ENCODE measurements at regions not wholly inside any gene's neighbourhood (a gene's known extent, or its start where the extent isn't known, plus 50 kb on each side); places are given as distances from the start of the nearest gene placed in this dataset.

DNA sequence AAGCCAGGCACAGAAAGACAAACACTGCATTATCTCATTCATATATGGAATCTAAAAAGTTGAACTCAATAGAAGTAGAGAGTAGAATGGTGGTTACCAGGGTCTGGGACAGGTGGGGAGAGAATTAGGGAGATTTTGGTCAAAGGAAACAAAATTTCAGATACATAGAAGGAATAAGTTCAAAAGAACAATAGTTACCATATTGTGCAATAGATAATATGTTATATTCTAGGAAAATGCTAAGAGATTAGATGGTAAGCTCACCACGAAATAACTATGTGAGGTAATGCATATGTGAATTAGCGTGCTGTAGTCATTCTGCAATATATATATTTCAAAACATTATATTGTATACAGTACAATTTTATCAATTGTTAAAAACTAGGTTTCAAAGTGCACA is 442.5 kb downstream of the KCNH5 start:
- no peak for DNase-seq

DNA sequence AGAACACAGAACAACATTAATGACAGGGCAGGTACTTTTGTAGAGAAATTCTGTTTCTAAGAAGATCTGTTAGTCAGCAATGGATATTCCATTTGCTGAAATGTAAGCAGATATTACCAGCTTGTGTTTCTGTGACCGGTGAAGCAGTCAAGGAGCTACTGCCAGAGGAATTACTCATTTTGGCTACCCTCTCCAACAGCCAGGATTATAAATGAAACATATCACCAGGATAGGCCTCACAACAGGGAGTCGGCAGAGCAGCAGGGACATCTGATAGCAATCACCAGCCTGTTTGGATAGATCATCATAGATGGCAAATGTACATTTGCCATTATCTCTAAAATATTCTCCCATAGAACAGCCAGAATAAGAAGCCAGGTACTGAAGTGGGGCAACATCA is 440.7 kb downstream of the KCNH5 start:
- no peak for DNase-seq

DNA sequence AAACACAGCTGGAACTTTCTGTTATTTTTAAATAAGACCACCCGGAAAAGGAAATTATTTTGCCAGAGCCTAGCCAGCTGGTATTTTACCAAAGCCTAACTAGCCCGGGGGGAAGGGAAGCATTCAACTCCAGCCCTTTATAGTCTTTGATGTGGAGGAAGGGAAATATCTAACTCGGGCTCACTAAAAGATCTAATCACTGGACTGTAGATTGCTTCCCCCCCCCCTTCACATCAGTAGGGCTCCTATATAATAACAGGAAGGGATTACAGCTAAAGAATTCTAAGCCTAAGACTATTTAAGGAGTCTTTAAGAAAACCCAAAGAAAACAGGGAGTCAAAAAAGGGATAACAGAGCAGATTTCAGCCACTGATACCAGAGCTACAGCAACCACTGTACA is 431.1 kb downstream of the KCNH5 start:
- no peak for DNase-seq

DNA sequence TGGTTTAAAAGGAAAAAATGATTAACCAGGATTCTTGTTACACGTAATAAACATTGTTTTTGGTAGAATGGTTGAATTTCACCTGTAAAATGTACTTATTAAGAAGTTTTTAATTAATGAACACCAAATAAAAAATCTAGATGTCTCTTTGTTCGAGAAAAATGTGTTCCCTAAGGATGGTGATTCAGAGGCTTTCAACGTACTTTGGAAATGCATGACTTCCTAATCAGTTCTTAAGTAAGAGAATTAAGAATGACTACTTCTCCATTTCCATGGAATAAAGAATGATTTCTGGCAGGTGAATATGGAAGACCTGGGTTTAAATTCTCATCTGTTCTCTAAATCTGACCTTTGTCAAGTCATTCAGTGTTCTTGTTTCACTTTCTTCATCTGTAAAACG is 428.6 kb downstream of the KCNH5 start:
- DNase-seq, result no peak

DNA sequence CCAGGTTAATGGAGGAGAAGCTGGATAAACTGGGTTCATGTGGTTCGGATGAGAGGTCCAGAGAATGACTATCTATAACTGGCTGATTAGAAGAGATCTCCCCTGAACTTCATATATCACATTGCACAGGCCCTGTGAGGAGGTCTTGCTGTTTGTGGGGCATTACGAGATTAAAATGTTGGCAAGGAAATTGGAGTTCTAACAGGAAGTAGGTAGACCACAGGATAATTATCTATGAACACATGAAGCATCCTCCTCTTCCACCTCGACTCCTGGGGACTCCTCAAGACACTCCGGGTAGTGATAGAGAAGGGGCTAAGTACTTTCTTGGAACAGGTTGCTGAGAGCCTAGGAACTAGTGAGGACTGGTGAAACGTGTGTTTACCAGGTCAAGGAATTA is 418.8 kb downstream of the KCNH5 start:
- no peak for DNase-seq

DNA sequence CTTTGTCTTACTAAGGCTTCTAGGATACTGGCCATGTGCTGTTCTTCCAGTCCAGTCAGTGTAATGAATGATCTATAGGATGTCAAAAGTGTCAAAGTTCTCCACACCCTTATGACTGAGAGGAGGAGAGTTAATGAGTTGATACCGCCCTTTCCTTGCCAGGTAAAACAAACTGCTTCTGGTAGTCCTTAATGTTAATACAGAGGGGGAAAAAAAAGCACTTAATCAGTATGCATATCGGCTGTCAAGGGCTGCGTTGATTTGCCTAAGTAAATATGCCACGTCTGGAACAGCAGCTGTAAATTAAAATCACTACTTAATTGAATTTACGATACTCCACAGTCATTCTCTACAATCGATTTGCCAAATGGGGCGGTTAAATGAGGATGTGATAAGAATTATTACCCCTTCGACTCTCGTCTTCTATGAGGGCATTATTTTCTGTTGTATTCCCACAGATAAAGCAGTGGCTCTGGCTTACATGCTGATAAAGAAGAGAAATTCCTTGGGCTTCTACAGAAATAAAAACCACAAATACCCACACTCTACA is 416.0 kb downstream of the KCNH5 start:
- no peak for DNase-seq

DNA sequence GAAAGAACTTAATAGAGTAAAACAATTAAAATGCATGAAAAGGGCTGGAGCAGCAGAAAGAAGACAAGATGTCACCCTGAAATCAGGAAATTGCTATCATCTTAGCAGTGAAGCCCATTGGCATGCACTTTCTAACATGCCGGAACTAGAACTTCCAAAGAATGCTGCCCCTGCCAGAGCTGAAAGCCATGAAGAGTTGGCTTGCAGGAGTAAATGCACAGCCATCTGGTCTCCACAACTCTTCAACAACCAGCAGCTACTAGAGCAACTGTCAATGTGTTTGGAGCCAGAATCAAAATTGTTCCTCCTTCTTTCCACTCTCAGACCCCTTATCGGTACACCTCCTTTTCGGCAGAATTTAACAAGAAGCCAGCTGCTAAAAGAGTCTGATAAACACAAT is 414.1 kb downstream of the KCNH5 start:
- DNase-seq, result no peak

DNA sequence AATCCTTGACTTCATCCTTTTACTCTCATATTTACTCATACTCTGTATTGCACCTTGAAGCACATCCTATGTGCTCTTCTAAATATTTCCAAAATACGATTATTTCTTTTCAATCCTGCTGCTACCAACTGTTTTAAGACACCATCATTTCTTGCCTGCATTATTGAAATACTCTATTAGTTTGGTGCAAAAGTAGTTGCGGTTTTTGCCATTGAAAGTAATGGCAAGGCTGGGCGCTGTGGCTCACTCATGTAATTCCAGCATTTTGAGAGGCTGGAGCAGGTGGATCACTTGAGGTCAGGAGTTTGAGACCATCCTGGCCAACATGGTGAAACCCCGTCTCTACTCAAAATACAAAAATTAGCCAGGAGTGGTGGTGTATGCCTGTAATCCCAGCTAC is 412.5 kb downstream of the KCNH5 start:
- no peak for DNase-seq

DNA sequence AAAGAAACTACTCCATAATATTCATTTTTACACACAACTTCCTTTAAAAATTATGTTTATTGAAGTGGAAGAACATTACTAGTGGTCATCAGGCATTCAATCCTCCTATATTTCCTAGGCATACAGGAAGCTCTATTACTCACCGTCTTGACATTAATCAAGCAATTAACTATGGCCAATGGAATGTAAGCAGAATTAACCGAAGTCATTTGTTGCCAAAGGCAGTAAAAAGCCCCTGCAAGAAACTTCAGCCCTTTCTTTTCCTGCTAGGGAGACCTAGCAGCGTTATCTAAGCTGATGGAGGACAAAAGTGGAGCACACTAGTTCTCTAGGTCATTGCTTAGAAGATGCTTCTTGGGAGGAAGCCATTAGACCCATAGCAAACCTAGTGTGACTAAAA is 399.6 kb downstream of the KCNH5 start:
- no peak for DNase-seq
